ENCODE measurements at regions not wholly inside any gene's neighbourhood (a gene's known extent, or its start where the extent isn't known, plus 50 kb on each side); places are given as distances from the start of the nearest gene placed in this dataset.
"Not testable (repeated sequence)": the region's sequence is repeated elsewhere in the genome, so short reads cannot be mapped to it uniquely, and the experiment has no call there.

GRCh38 chr20:22106308-22106938 is 401.0 kb downstream of the PAX1 start:
- no peak for DNase-seq (ENCODE audit: low read depth in 2 of 3, low spot score in 2 of 3)

GRCh38 chr20:22101606-22102005 is 396.1 kb downstream of the PAX1 start:
- no peak for DNase-seq (ENCODE audit: low read depth in 2 of 3, low spot score in 2 of 3)

- no peak for DNase-seq (ENCODE audit: low read depth in 2 of 3, low spot score in 2 of 3)
Measured at GRCh38 chr20:22100686-22101085, 395.2 kb downstream of the PAX1 start.

GRCh38 chr20:22099348-22099747 is 393.9 kb downstream of the PAX1 start:
- DNase-seq (ENCODE audit: low read depth in 2 of 3, low spot score in 2 of 3) = no peak

DNA sequence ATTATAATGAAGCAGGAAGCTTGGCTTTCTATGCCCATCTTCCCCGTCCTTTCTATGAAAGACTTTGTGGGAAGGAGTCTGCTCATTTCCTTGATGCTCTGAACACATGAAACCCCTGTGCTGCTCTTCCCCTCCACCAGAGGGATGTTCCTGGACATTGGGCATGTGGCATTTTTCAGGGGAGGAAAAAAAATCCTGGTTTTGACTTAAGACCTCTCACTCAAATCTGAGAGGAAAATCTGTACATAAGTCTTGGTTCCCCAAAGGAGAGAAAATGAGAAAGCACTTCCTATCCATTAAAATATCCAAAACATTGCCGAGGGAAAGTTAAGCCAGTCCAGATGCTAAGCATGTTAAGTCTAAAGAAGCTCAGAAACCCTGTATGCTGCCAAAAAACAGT is 393.0 kb downstream of the PAX1 start:
- DNase-seq (ENCODE audit: low read depth in 2 of 3, low spot score in 2 of 3) = no peak

DNA sequence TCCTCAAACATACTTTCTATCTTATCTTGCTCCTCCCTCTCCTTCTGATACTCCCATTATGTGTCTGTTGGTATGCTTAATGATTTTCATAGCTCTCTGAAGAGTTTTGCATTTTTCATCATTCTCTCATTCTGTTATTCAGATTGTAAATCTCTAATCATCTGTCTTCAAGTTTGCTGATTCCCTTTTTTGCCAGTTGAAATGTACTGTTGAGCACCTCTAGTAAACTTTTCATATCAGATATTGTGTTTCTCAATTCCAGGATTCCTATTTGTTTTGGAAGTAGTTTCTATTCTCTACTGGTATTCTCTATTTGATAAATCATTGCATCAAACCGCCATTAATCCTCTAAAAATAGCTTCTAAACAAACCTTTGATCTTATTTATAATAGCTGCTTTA is 387.7 kb downstream of the PAX1 start:
- DNase-seq (ENCODE audit: low read depth in 2 of 3, low spot score in 2 of 3) = no peak

DNA sequence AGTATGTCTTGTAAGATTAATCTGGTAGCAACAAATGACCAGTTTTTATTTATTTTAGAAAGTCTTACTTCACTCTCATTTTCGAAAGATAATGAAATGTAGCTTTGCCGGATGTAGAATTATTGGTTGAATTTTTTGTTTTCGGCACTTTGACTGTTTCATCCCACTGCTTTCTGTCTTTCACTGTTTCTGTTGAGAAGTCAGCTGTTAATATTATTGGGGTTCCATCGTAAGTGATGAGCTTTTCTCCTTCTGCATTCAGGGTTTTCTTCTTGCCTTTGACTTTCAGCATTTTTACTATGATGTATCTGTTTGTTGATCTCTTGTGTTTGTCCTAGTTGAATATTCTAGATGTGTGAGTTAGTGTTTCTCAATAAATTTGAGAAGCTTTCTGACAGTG is 383.4 kb downstream of the PAX1 start:
- DNase-seq (ENCODE audit: low read depth in 2 of 3, low spot score in 2 of 3) = no peak

- no peak for DNase-seq (ENCODE audit: low read depth in 2 of 3, low spot score in 2 of 3)
Measured at GRCh38 chr20:22080985-22081384, 375.5 kb downstream of the PAX1 start.

GRCh38 chr20:22074635-22075034 is 369.2 kb downstream of the PAX1 start:
- DNase-seq (ENCODE audit: low read depth in 2 of 3, low spot score in 2 of 3) = no peak

DNA sequence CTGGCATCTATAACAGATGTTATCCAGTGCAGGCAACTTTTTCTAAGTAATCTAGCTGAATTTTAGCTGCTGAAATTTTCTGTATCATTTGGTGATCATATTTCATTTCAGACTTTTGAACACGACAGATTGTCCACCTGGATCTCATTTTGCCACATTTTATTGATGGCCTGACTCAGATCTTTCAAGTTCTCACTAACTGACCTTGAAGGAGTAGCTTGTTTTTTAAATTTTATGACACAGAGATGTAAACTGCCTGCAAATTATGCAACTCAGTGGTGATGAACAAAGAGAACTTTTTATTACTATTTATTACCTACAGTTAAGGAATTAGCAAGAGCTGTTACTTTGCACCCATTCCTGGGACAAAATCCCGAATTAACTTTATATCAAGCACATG is 366.4 kb downstream of the PAX1 start:
- DNase-seq (ENCODE audit: low read depth in 2 of 3, low spot score in 2 of 3) = no peak

DNA sequence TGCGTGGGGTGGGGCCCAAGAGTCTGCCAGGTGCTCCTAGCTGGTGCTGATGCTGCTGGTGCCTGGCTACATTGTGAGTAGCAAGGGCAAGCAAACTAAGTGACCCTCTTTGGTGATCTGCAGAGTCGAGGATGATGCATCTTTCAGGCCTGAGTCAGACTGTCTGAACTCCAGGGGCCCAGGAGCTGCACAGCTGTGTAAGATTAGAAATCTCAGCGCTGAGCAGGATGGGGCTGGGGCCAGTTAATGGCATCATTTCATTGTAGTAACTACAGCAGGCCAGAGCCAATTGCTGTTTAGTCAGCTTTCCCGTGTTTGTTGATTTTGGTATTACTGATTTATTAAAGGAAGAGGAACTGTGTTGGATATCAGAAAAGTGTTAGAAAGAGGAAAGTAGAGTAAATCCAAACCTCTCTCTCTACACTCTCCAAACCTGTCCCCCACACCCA is 365.2 kb downstream of the PAX1 start:
- DNase-seq (ENCODE audit: low read depth in 2 of 3, low spot score in 2 of 3) = no peak

DNA sequence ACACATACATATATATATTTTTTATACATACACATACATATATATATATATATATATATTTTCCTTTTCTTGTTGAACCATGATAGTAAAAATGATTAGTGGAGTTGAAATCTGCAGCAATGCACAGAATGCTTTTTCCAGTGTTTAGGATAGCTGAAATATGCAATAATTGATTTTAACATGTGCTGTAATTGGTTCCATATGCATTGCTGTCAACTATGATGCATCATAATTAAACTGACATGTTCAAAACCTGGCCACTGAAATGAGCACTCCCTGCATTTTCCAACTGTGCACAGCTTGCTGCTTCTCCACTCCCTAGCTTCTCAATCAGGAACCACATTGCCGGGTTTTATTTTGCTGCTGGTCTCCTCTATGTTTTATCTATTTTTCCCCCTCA is 358.3 kb downstream of the PAX1 start:
- DNase-seq (ENCODE audit: low read depth in 2 of 3, low spot score in 2 of 3) = no peak

- no peak for DNase-seq (ENCODE audit: low read depth in 2 of 3, low spot score in 2 of 3)
Measured at GRCh38 chr20:22062874-22063273, 357.4 kb downstream of the PAX1 start.

- no peak for DNase-seq (ENCODE audit: low read depth in 2 of 3, low spot score in 2 of 3)
Measured at GRCh38 chr20:22060610-22061009, 355.1 kb downstream of the PAX1 start.

GRCh38 chr20:22058746-22059145 is 353.3 kb downstream of the PAX1 start:
- no peak for DNase-seq (ENCODE audit: low read depth in 2 of 3, low spot score in 2 of 3)

DNA sequence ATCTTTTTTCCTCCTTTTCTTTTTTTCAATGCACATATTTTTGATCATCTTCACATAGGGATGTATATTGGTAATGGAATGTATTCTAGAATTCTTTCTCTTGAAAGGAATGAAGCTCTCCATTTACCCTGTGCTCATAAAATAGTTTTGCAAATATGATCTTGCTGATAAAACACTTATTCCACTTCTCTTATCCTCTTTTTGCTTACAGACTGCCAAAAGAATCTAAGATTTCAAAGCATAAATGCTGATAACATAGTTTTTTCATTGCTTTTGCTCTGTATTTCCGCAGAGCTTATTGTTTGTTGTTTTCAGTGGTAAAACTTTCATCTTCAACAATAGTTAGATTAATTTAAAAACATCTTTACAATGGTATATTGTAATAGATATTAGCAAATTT is 350.5 kb downstream of the PAX1 start:
- DNase-seq (ENCODE audit: low read depth in 2 of 3, low spot score in 2 of 3) = no peak

- no peak for DNase-seq (ENCODE audit: low read depth in 2 of 3, low spot score in 2 of 3)
Measured at GRCh38 chr20:22052025-22052650, 346.7 kb downstream of the PAX1 start.

DNA sequence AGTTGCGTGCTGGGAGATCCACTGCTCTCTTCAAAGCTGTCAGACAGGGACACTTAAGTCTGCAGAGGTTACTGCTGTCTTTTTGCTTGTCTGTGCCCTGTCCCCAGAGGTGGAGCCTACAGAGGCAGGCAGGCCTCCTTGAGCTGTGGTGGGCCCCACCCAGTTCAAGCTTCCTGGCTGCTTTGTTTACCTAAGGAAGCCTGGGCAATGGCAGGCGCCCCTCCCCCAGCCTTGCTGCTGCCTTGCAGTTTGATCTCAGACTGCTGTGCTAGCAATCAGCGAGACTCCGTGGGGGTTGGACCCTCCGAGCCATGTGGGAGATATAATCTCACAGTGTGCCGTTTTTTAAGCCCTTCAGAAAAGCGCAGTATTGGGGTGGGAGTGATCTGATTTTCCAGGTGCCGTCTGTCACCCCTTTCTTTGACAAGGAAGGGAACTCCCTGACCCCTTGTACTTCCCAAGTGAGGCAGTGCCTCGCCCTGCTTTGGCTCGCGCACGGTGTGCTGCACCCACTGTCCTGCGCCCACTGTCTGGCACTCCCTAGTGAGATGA is 340.6 kb downstream of the PAX1 start:
- not testable (repeated sequence) for DNase-seq (ENCODE audit: low read depth in 2 of 3, low spot score in 2 of 3)

DNA sequence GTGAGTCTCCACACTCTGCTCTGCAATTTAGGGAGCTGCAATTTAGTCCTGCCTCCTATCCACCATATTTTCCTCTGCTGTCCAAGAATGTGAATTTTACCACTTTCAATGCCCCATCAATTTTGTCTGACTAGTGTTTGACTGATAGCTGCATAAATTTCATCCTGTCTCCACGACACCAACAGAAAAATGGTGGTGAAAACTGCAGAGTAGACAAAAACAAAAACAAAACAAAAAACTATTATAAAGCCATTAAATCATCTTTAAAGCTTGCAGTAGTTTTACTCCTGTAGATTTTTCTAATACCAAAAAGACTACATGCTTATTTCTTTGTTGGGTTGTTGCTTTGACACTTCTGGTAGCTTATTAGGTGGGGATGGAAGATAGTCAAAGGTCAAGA is 322.0 kb downstream of the PAX1 start:
- DNase-seq (ENCODE audit: low read depth in 2 of 3, low spot score in 2 of 3) = no peak

- no peak for DNase-seq (ENCODE audit: low read depth in 2 of 3, low spot score in 2 of 3)
Measured at GRCh38 chr20:22020201-22020600, 314.7 kb downstream of the PAX1 start.

- no peak for DNase-seq (ENCODE audit: low read depth in 2 of 3, low spot score in 2 of 3)
Measured at GRCh38 chr20:22008456-22008855, 303.0 kb downstream of the PAX1 start.

- DNase-seq (ENCODE audit: low read depth in 2 of 3, low spot score in 2 of 3) = no peak
Measured at GRCh38 chr20:22006306-22006705, 300.8 kb downstream of the PAX1 start.

All from hematopoietic multipotent progenitor cell (in vitro differentiated cells).